ENCODE measurements at regions not wholly inside any gene's neighbourhood (a gene's known extent, or its start where the extent isn't known, plus 50 kb on each side); places are given as distances from the start of the nearest gene placed in this dataset.
"Not testable (repeated sequence)": the region's sequence is repeated elsewhere in the genome, so short reads cannot be mapped to it uniquely, and the experiment has no call there.

DNA sequence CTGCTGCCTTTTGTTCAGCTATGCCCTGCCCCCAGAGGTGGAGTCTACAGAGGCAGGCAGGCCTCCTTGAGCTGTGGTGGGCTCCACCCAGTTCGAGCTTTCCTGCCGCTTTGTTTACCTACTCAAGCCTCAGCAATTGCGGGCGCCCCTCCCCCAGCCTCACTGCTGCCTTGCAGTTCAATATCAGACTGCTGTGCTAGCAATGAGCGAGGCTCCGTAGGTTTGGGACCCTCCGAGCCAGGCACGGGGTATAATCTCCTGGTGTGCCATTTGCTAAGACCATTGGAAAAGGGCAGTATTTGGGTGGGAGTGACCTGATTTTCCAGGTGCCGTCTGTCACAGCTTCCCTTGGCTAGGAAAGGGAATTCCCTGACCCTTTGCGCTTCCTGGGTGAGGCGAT lies 51.9 kb downstream of the DIPK2A start:
- H3K27ac Mint-ChIP-seq; H3K9me3 Mint-ChIP-seq; H3K4me1 Mint-ChIP-seq (ENCODE audit: low read depth); intact Hi-C loops (cut with micrococcal nuclease); H3K36me3 Mint-ChIP-seq (ENCODE audit: low read depth); DNase-seq (ENCODE audit: low spot score); H3K27me3 Mint-ChIP-seq (ENCODE audit: insufficient read depth); H3K4me3 Mint-ChIP-seq: not testable (repeated sequence)

DNA sequence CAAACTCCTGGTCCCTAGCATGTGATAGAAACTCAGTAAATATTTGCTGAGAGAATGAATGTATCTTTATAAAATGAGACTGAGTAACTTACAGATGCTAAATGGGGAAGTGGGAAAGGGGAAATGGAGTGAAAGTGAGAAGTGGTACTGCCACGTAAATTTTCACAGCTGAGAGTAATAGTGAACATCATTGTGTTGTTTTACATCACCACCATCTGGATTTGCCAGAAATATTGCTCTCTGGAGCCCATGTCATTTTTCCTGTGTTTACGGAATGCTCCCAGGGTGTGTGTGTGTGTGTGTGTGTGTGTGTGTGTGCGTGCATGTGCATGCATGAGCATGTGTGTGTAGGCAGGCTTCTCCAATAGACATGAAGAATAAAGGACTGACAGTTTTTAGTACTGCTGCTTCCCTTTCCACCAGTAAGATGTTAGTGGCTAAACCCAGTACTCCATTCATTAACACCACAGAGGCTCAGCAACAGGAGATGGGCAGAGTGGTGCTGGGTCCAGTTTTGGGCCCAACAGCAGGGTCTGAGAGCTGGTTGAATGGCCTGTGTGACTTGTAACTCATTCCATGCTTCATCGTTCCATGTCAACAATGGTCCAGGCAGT lies 57.3 kb downstream of the DIPK2A start:
- Mint-ChIP-seq H3K4me1 (ENCODE audit: low read depth) (peaks cover 12% of the 10 kb centered on the region), H3K36me3 (ENCODE audit: low read depth) (no peaks in the 10 kb centered on the region), H3K27ac (no peak overlapping the region), H3K4me3 (no peak overlapping the region), H3K9me3 (no peaks in the 10 kb centered on the region), H3K27me3 (ENCODE audit: insufficient read depth) (peaks cover 9% of the 10 kb centered on the region)
- intact Hi-C loops (cut with micrococcal nuclease): no loop called here
- no peak for DNase-seq (ENCODE audit: low spot score)

DNA sequence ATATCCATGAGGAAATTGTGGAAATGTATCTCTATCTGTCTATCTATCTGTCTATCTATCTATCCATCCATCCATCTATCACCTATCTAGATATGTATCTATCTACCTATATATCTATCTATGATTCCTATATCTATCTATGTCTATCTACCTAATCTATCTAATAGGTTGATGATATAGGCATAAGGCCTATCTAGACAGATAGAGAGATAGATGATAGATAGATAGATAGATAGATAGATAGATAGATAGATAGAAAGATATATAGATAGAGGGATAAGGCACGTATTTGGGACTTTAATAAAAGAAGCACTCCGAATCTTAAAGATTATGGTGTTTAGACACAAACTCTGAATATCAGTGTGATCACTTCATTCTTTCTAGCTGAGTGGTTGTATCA lies 58.1 kb downstream of the DIPK2A start:
- peaks cover 12% of the 10 kb centered on the region for H3K4me1 Mint-ChIP-seq (ENCODE audit: low read depth)
- intact Hi-C loops (cut with micrococcal nuclease): no loop called here

DNA sequence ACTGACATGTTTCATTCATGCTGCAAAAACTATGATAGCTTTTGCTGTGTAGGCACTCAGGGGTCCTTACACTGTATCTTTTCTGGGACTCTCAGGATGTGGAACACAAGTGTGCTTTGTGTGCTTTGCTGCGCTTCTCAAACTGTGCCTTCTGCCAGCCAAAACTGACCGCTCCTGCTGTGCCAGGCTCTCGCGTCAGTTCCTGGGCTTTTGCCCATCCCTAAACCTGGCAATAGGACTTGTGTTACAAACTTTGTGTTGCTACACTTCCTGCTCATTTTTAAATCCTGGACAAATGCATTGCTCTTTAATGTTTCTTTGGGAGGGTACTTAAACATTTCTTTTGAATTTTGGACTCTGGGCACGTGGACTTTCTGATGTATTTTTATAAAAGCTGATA lies 60.3 kb downstream of the DIPK2A start:
- Mint-ChIP-seq H3K9me3 (no peaks in the 10 kb centered on the region), H3K27ac (no peak overlapping the region), H3K4me1 (ENCODE audit: low read depth) (peaks cover 12% of the 10 kb centered on the region), H3K27me3 (ENCODE audit: insufficient read depth) (peaks cover 6% of the 10 kb centered on the region), H3K4me3 (no peak overlapping the region), H3K36me3 (ENCODE audit: low read depth) (no peaks in the 10 kb centered on the region)
- DNase-seq (ENCODE audit: low spot score): no peak
- intact Hi-C loops (cut with micrococcal nuclease): loop anchor here (2.0 kb wide), 1 partner anchor 61 kb away; the partner anchor contains the start of gene DIPK2A

More for the DNA sequence above, 58.1 kb downstream of the DIPK2A start:
- Mint-ChIP-seq H3K4me3 (no peak overlapping the region), H3K9me3 (no peaks in the 10 kb centered on the region), H3K27ac (no peak overlapping the region), H3K27me3 (ENCODE audit: insufficient read depth) (peaks cover 9% of the 10 kb centered on the region), H3K36me3 (ENCODE audit: low read depth) (no peaks in the 10 kb centered on the region)
- DNase-seq (ENCODE audit: low spot score): no peak

DNA sequence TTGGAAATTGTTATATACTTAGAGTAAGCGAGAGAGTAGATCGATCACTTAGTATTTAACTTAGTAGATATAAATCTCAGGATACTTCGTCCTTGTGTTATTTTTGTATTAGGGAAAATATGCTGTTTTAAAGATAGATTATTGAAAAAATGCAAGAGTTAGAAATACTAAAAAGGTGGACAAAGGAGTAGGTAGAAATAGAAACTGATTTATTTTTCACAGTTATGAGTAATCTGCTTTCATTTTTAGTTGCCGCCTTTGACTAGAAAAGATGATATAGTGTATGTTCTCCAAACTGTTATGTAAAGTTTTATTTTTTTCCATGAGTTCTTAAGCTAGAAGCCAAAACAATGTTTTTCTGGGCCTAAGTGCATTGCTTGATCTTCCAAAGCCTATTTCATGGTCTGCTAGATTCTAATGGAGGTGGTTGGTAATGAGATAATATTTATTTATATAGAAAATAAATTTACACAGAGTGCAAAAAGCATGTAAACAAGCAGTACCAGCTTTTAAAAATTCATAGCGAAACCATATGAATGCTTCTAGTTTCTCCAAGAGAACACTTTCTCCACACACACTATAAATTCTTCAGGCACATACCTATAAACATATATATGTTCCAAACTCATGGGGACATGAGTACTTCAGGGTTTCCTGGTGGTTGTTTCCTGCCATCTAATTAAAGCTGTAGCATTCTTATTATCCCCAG lies 61.1 kb downstream of the DIPK2A start:
- intact Hi-C loops (cut with micrococcal nuclease): loop anchor here (2.0 kb wide), 1 partner anchor 62 kb away; the partner anchor contains the start of gene DIPK2A
- no peaks in the 10 kb centered on the region for H3K36me3 Mint-ChIP-seq (ENCODE audit: low read depth)
- H3K4me3 Mint-ChIP-seq: no peak overlapping the region
- no peak for DNase-seq (ENCODE audit: low spot score)
- peaks cover 6% of the 10 kb centered on the region for H3K27me3 Mint-ChIP-seq (ENCODE audit: insufficient read depth)
- H3K9me3 Mint-ChIP-seq: no peaks in the 10 kb centered on the region
- no peak overlapping the region for H3K27ac Mint-ChIP-seq
- peaks cover 12% of the 10 kb centered on the region for H3K4me1 Mint-ChIP-seq (ENCODE audit: low read depth)

DNA sequence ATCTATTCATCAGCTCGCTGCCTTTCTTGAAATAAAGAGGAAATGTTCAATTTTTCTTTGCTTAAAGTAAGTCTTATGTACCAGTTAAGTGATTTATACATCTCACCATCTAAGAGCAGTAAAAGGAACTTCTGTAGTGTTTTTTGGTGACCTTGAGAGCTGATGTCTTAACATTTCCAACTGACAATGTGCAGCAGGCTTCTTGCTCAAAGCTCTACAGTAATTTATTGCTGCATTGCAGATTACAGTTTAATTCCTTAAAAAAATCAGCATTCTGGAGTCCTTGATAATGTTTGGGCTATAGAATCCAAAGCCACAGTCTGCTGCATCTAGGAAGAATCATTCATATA lies 61.6 kb downstream of the DIPK2A start:
- intact Hi-C loops (cut with micrococcal nuclease): loop anchor here (2.0 kb wide), 1 partner anchor 62 kb away; the partner anchor contains the start of gene DIPK2A
- no peak overlapping the region for H3K27ac Mint-ChIP-seq
- no peaks in the 10 kb centered on the region for H3K9me3 Mint-ChIP-seq
- no peak overlapping the region for H3K4me3 Mint-ChIP-seq
- peaks cover 12% of the 10 kb centered on the region for H3K4me1 Mint-ChIP-seq (ENCODE audit: low read depth)
- no peaks in the 10 kb centered on the region for H3K36me3 Mint-ChIP-seq (ENCODE audit: low read depth)
- H3K27me3 Mint-ChIP-seq (ENCODE audit: insufficient read depth): peaks cover 6% of the 10 kb centered on the region
- DNase-seq (ENCODE audit: low spot score): no peak

DNA sequence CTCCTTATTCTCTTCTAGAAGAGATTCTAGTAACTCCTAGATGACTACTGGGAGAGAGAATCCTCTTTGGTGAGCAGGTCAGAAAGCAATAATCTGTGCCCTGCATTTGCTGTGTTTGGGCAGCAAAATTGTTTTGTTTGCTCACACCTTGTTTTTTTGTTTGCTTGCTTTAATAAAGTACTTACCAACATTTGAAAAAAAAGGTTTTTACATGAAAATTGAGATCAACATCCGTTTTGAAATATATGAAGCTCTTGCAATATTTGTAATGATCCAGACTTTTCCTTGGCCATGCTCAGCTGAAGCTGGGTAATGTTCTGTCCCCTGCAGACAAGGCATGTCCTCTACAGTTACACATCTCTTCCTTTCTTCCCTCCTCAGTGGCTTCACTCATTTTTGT lies 62.2 kb downstream of the DIPK2A start:
- intact Hi-C loops (cut with micrococcal nuclease): loop anchor here (2.0 kb wide), 1 partner anchor 63 kb away; the partner anchor contains the start of gene DIPK2A
- Mint-ChIP-seq H3K36me3 (ENCODE audit: low read depth) (no peaks in the 10 kb centered on the region), H3K27ac (no peak overlapping the region), H3K9me3 (no peaks in the 10 kb centered on the region), H3K4me1 (ENCODE audit: low read depth) (peaks cover 12% of the 10 kb centered on the region), H3K4me3 (no peak overlapping the region), H3K27me3 (ENCODE audit: insufficient read depth) (peaks cover 6% of the 10 kb centered on the region)
- DNase-seq (ENCODE audit: low spot score): no peak

DNA sequence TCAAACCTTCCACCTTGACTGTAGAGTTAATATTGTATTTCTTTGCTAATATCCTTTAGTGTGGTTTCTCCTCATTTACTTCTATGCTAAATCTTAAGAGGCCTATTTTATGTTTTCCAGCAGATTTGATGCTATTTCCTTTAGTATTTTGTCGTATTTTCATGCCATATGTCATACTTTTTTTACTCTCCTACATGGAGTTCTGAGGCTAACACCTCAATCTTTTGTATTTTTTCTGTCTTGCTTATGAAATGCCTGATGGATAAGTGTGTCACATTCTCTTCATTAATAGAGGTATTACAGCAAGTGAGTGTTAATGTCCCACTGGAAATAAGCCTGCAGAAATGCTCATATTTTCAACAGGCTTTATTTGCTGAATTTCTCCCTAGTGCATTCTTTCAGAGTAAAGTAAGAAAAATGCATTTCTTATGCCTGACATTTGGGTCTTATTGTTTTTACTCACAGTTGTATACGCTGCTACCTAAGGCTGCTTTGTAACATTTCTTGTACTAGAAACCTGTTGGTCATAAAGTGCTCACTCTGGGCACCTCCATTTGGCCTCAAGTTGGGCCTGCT lies 63.2 kb downstream of the DIPK2A start:
- Mint-ChIP-seq H3K27ac (no peak overlapping the region), H3K9me3 (no peaks in the 10 kb centered on the region), H3K36me3 (ENCODE audit: low read depth) (no peaks in the 10 kb centered on the region), H3K4me1 (ENCODE audit: low read depth) (peaks cover 12% of the 10 kb centered on the region), H3K27me3 (ENCODE audit: insufficient read depth) (peaks cover 6% of the 10 kb centered on the region), H3K4me3 (no peak overlapping the region)
- intact Hi-C loops (cut with micrococcal nuclease): no loop called here
- DNase-seq (ENCODE audit: low spot score): no peak

DNA sequence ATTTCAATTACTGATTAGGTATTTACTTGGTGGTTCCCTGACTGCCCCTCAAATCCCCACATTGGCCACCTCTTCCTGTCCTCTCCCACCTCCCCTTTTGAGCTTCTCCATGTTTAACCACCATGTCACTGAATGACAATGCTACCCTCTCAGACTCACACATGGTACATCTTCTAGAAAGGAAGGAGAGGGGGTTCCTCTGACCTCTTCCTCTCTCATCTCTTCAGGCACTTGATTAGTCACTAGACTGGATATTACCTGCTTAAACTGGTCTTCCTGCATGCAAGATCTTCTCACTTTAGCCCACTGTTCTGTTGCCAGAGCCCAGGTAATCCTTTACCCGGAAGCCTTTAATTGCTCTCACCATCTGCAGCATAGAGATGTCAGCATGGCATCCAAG lies 64.9 kb downstream of the DIPK2A start:
- intact Hi-C loops (cut with micrococcal nuclease): no loop called here
- no peak for DNase-seq (ENCODE audit: low spot score)
- Mint-ChIP-seq H3K9me3 (no peaks in the 10 kb centered on the region), H3K36me3 (ENCODE audit: low read depth) (no peaks in the 10 kb centered on the region), H3K27ac (no peak overlapping the region), H3K4me1 (ENCODE audit: low read depth) (peaks cover 12% of the 10 kb centered on the region), H3K27me3 (ENCODE audit: insufficient read depth) (peaks cover 3% of the 10 kb centered on the region), H3K4me3 (no peak overlapping the region)

DNA sequence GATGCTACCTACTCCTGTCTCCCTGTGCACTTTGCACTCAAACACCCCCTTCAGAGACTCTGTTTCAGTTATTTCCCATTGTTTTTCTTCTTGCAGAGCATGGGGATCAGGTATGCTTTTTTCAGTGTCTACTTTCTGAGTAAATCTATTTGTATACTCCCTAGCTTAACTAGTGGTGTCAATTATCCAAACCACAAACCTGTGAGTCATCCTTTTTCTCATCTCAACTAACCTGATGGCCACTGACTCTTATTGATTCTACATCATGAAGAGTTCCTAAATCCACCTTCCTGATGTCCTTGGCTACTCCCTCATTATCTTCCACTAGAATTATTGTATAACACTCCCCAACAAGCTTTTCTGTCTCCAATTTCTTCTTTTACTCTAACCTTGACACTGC lies 68.0 kb downstream of the DIPK2A start:
- DNase-seq (ENCODE audit: low spot score): no peak
- Mint-ChIP-seq H3K27me3 (ENCODE audit: insufficient read depth) (peaks cover 2% of the 10 kb centered on the region), H3K9me3 (no peaks in the 10 kb centered on the region), H3K27ac (no peak overlapping the region), H3K4me1 (ENCODE audit: low read depth) (no peaks in the 10 kb centered on the region), H3K4me3 (no peak overlapping the region), H3K36me3 (ENCODE audit: low read depth) (no peaks in the 10 kb centered on the region)
- intact Hi-C loops (cut with micrococcal nuclease): no loop called here

DNA sequence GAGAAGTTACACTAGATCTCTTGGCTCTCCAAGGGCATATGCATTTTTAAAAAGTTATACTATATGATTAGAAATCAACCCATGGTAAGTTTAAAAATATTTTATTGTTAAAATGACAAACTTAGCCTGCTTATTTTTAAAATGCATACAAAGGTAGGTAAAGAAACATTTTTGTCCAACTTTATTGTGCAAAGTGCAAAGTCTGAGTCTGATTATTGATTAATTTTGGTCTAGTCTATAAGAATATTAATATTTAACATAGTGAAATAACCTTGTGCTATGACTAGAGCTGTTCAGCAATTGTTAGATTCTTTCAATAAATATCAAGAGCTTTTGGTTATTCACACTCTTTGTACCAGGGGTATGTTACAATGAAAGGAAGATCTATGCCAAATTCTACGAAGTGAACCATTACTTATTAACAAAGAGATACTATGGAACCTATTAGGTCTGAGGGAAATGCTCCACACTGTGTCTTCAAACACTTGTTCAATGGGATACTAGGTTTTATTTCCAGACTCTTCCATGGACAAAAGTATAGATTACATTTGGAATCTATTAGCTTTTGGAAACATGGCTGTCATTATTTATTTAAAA lies 70.4 kb downstream of the DIPK2A start:
- Mint-ChIP-seq H3K9me3 (no peaks in the 10 kb centered on the region), H3K36me3 (ENCODE audit: low read depth) (no peaks in the 10 kb centered on the region), H3K4me1 (ENCODE audit: low read depth) (no peaks in the 10 kb centered on the region), H3K27me3 (ENCODE audit: insufficient read depth) (no peaks in the 10 kb centered on the region), H3K27ac (no peak overlapping the region), H3K4me3 (no peak overlapping the region)
- no peak for DNase-seq (ENCODE audit: low spot score)
- intact Hi-C loops (cut with micrococcal nuclease): no loop called here

DNA sequence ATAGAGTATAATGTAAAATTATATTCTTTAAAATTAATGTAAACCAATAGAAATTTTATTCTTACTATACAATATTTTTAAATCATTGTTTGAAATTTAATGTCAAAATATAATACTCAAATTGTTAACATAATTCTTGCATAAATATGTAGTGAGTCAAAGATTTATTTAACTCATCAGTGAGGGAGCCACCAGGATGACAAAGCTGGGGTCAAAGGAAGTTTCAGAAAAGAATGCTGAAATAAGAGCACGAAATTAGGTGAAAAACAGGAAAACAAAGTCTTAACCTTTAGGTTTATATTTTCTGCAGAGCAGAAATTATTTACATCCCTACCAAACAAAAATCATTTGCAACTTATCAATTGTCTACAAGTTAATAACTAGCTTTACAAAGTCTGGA lies 74.1 kb downstream of the DIPK2A start:
- DNase-seq (ENCODE audit: low spot score): no peak
- H3K27me3 Mint-ChIP-seq (ENCODE audit: insufficient read depth): no peaks in the 10 kb centered on the region
- H3K4me1 Mint-ChIP-seq (ENCODE audit: low read depth): no peaks in the 10 kb centered on the region
- H3K4me3 Mint-ChIP-seq: no peak overlapping the region
- no peaks in the 10 kb centered on the region for H3K36me3 Mint-ChIP-seq (ENCODE audit: low read depth)
- intact Hi-C loops (cut with micrococcal nuclease): no loop called here
- H3K27ac Mint-ChIP-seq: no peak overlapping the region
- no peaks in the 10 kb centered on the region for H3K9me3 Mint-ChIP-seq

DNA sequence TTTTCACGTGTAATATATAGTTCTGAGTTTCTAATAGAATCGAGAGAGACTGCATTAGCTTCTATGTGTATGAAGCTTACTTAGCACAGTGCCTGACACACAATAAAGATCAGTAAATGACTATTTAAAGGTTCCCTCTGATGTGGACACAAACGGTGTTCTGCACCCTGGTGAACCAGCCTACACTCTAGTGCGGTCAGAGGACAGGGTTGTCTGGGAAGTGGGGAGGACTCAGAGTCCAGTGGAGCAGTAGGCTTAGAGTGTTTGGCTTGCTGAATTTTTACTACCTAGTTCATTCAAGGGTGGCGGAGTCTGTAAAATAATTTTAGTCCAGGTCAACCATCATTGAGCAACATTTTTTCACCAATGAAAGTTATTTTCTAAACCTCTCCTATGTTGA lies 77.8 kb downstream of the DIPK2A start:
- no peaks in the 10 kb centered on the region for H3K36me3 Mint-ChIP-seq (ENCODE audit: low read depth)
- H3K27ac Mint-ChIP-seq: no peak overlapping the region
- no peak for DNase-seq (ENCODE audit: low spot score)
- H3K27me3 Mint-ChIP-seq (ENCODE audit: insufficient read depth): peaks cover 5% of the 10 kb centered on the region
- H3K4me3 Mint-ChIP-seq: no peak overlapping the region
- H3K9me3 Mint-ChIP-seq: no peaks in the 10 kb centered on the region
- no peaks in the 10 kb centered on the region for H3K4me1 Mint-ChIP-seq (ENCODE audit: low read depth)
- intact Hi-C loops (cut with micrococcal nuclease): no loop called here
